ENCODE measurements at regions not wholly inside any gene's neighbourhood (a gene's known extent, or its start where the extent isn't known, plus 50 kb on each side); places are given as distances from the start of the nearest gene placed in this dataset.
"Not testable (repeated sequence)": the region's sequence is repeated elsewhere in the genome, so short reads cannot be mapped to it uniquely, and the experiment has no call there.

DNA sequence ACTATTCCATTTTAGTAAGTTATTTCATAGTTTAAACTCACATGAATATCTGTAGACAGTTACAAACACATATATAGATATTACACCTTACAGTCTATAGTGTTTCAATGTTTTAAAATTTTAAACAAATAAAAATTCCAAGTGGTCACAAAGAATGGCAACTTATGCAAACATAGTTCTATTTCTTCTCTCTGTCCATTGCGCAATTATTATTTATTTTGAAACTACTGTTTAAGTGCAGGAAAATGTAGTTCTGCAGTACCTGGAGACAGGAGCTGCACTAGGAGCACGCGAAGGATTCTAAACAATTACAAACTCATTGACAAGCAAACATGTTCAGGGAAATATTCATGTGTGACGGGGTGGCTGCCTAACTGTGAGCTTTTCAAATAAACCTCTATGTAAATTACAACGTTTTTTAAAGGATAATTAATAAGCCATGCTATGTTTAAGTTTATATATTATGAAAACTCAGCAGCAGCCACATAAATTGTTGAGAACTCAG, 312.0 kb upstream of the DUSP10 start:
- H3K36me3 ChIP-seq = no peaks in the 10 kb centered on the region
- no peak overlapping the region for H3K27ac ChIP-seq
- H3K4me3 ChIP-seq = no peak overlapping the region
- no peak for DNase-seq
- no peaks in the 10 kb centered on the region for H3K27me3 ChIP-seq
- no peaks in the 10 kb centered on the region for H3K4me1 ChIP-seq
- intact Hi-C loops (cut with DNase I) = no loop called here
- H3K9ac ChIP-seq (ENCODE audit: low read depth in 2 of 2, low read length in 2 of 2) = no peak overlapping the region
- TF ChIP-seq, protein P1, sequence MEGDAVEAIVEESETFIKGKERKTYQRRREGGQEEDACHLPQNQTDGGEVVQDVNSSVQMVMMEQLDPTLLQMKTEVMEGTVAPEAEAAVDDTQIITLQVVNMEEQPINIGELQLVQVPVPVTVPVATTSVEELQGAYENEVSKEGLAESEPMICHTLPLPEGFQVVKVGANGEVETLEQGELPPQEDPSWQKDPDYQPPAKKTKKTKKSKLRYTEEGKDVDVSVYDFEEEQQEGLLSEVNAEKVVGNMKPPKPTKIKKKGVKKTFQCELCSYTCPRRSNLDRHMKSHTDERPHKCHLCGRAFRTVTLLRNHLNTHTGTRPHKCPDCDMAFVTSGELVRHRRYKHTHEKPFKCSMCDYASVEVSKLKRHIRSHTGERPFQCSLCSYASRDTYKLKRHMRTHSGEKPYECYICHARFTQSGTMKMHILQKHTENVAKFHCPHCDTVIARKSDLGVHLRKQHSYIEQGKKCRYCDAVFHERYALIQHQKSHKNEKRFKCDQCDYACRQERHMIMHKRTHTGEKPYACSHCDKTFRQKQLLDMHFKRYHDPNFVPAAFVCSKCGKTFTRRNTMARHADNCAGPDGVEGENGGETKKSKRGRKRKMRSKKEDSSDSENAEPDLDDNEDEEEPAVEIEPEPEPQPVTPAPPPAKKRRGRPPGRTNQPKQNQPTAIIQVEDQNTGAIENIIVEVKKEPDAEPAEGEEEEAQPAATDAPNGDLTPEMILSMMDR (IDR thresholded peaks at IDR 0.05) = no peak
- no peaks in the 10 kb centered on the region for H3K9me3 ChIP-seq

GRCh38 chr1:222051311-222051710, 309.4 kb upstream of the DUSP10 start:
- H3K4me3 ChIP-seq; H3K4me1 ChIP-seq; DNase-seq; H3K36me3 ChIP-seq; H3K27me3 ChIP-seq; H3K27ac ChIP-seq; H3K9me3 ChIP-seq; H3K9ac ChIP-seq (ENCODE audit: low read depth in 2 of 2, low read length in 2 of 2); intact Hi-C loops (cut with DNase I): not testable (repeated sequence)

GRCh38 chr1:222049661-222050060, 307.8 kb upstream of the DUSP10 start:
- H3K9me3 ChIP-seq; H3K9ac ChIP-seq (ENCODE audit: low read depth in 2 of 2, low read length in 2 of 2); H3K27me3 ChIP-seq; H3K27ac ChIP-seq; DNase-seq; H3K36me3 ChIP-seq; H3K4me3 ChIP-seq; intact Hi-C loops (cut with DNase I); H3K4me1 ChIP-seq: not testable (repeated sequence)

- H3K36me3 ChIP-seq = no peaks in the 10 kb centered on the region
- no peaks in the 10 kb centered on the region for H3K9me3 ChIP-seq
- TF ChIP-seq, protein P1 (IDR thresholded peaks at IDR 0.05) = no peak
- no peak overlapping the region for H3K27ac ChIP-seq
- no peak overlapping the region for H3K9ac ChIP-seq (ENCODE audit: low read depth in 2 of 2, low read length in 2 of 2)
- intact Hi-C loops (cut with DNase I) = no loop called here
- H3K4me1 ChIP-seq = no peaks in the 10 kb centered on the region
- H3K4me3 ChIP-seq = no peak overlapping the region
- no peak for DNase-seq
- H3K27me3 ChIP-seq = no peaks in the 10 kb centered on the region
Measured at GRCh38 chr1:222049176-222049575, 307.3 kb upstream of the DUSP10 start.

DNA sequence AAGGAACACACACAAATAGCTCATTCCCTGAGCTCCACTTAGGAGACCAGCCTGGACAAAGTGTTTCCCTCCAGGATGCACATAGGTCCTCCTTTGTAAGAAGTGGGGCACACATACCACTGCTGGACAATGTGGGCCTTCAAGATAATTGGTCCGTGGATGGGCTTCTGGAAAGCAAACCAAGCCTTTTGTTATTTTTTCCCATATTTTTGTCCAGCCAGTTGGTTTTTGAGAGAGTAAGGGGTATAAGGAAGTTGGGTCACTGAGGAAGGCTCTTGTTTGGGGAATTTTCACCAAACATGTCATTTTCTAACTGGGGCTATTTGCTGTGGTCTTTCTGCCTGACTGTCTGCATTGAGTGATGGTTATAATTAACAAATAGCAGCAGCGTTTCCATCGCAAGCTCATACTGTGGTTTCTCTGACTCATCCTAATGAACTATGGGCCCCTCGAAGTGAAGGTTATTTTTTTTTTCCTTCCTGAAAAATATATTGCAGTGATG, 306.3 kb upstream of the DUSP10 start:
- Histone ChIP-seq H3K9ac (ENCODE audit: low read depth in 2 of 2, low read length in 2 of 2) (no peak overlapping the region), H3K9me3 (no peaks in the 10 kb centered on the region), H3K36me3 (no peaks in the 10 kb centered on the region), H3K4me1 (no peaks in the 10 kb centered on the region), H3K4me3 (no peak overlapping the region), H3K27me3 (no peaks in the 10 kb centered on the region), H3K27ac (no peak overlapping the region)
- intact Hi-C loops (cut with DNase I) = no loop called here
- TF ChIP-seq, protein P1 (IDR thresholded peaks at IDR 0.05) = no peak
- DNase-seq = no peak

GRCh38 chr1:222047366-222047765, 305.5 kb upstream of the DUSP10 start:
- TF ChIP-seq, protein P1 (IDR thresholded peaks at IDR 0.05) = no peak
- DNase-seq = no peak
- no peak overlapping the region for H3K27ac ChIP-seq
- no peak overlapping the region for H3K4me3 ChIP-seq
- no peaks in the 10 kb centered on the region for H3K36me3 ChIP-seq
- no peaks in the 10 kb centered on the region for H3K4me1 ChIP-seq
- intact Hi-C loops (cut with DNase I) = no loop called here
- no peaks in the 10 kb centered on the region for H3K27me3 ChIP-seq
- no peaks in the 10 kb centered on the region for H3K9me3 ChIP-seq
- H3K9ac ChIP-seq (ENCODE audit: low read depth in 2 of 2, low read length in 2 of 2) = no peak overlapping the region
